Heart right ventricle (tissue), 16 donors: ENCODE measurements at regions not wholly inside any gene's neighbourhood (a gene's known extent, or its start where the extent isn't known, plus 50 kb on each side); places are given as distances from the start of the nearest gene placed in this dataset.

Source experiments
- ATAC-seq, 8 donors: fragments of 200-7000 bp; cut with Tn5 transposase; one replicate each; pipeline ENCODE4 v1.9.1; 2020; ENCODE audit warnings: mild to moderate bottlenecking in 8 of 8, moderate library complexity in 8 of 8, moderate number of reproducible peaks in 1 of 8
- DNase-seq, 2 donors: peaks; one replicate each; pipeline ENCODE4 v3.0.0-alpha.2; 2020
- H3K27ac ChIP-seq, 10 donors: fragments of 200-600 bp; sonication (generic) in 2 of 10; one replicate each; pipeline versions ENCODE4 v1.5.0 to v1.8.0; 2020 to 2022; ENCODE audit warnings: mild to moderate bottlenecking in 3 of 10
- H3K27me3 ChIP-seq, 7 donors: fragments of 200-600 bp; one replicate each; pipeline ENCODE4 v1.8.0; 2021 to 2022; ENCODE audit warnings: mild to moderate bottlenecking in 2 of 7
- H3K36me3 ChIP-seq, 9 donors: fragments of 200-600 bp; sonication (generic) in 1 of 9; one replicate each; pipeline versions ENCODE4 v1.5.0 to v1.8.0; 2020 to 2022; ENCODE audit warnings: mild to moderate bottlenecking in 2 of 9
- H3K4me1 ChIP-seq, 9 donors: fragments of 200-600 bp; sonication (generic) in 1 of 9; one replicate each; pipeline versions ENCODE4 v1.5.0 to v1.8.0; 2020 to 2022; ENCODE audit warnings: mild to moderate bottlenecking in 4 of 9
- H3K4me3 ChIP-seq, 10 donors: fragments of 200-600 bp; sonication (generic) in 2 of 10; one replicate each; pipeline versions ENCODE4 v1.5.0 to v1.8.0; 2020 to 2022; ENCODE audit warnings: mild to moderate bottlenecking in 7 of 10, moderate library complexity in 2 of 10
- H3K9me3 ChIP-seq, 11 donors: fragments of 200-600 bp in 10 of 11; sonication (generic) in 2 of 11; one replicate each; pipeline versions ENCODE4 v1.5.0 to v1.8.0; 2013 to 2022; ENCODE audit warnings: mild to moderate bottlenecking in 2 of 11, control low read depth in 1 of 11, moderate library complexity in 1 of 11
- WGBS, 2 donors: extraction: QIAGEN DNeasy Blood & Tissue Kit; methylation state at CpG; one replicate each; pipeline ENCODE4 v1.1.7; 2013; ENCODE audit warnings: inconsistent platforms in 1 of 2; 5-methylcytosine and 5-hydroxymethylcytosine counted together
- intact Hi-C, 10 donors: fragments of 100-400 bp; cut with DNase I; formaldehyde crosslinking; loops; one replicate each; pipeline versions ENCODE4 v1.11.1 to v1.14.2; 2022
- TF ChIP-seq, protein P1 (sequence below), 9 donors: fragments of 200-600 bp; sonication (generic) in 2 of 9; IDR thresholded peaks; one replicate each; pipeline versions ENCODE4 v1.5.0 to v1.8.0; 2021 to 2022; ENCODE audit warnings: antibody characterized with exemption in 9 of 9, mild to moderate bottlenecking in 5 of 9, moderate library complexity in 1 of 9
- donor health status: Arrhythmogenic right ventricular cardiomyopathy.
- donor health status: ischemic (EF 13 %, LVEDD 7.1; RV severe dilation, severe dysfunction).
- donor health status: healthy with polysubstance abuse.
- donor health status: DM: no; HTN: yes; CAD: no.
- donor health status: DM: no; HTN: no; CAD: no.
- donor health status: ischemic (EF 25% LVEDD 6.9; RV normal size, moderate dysfunction).
- donor health status: ischemic (EF 25% LVEDD 5.7; RV mildly dilated, moderate dysfunction).
- donor health status: healthy.
- donor health status: DM: yes; HTN: yes; CAD: no.
- donor health status: Ischemic cardiomyopathy.
- donor health status: ischemic (EF 35%, LVEDD 5.7; RV mildly dilated, moderate dysfunction).
- donor health status: nonischemic (EF 11% LVEDD 7.7; RV severe dilation, severe dysfunction).
- donor health status: DM: yes; HTN: yes; CAD: no.
- donor health status: PGD.
- donor health status: ischemic (EF 29% LVEDD 5.4; RV normal size, mild dysfunction).
- donor health status: nonischemic (EF 23%, LVEDD 6.1; RV moderate dilation, normal function).

DNA sequence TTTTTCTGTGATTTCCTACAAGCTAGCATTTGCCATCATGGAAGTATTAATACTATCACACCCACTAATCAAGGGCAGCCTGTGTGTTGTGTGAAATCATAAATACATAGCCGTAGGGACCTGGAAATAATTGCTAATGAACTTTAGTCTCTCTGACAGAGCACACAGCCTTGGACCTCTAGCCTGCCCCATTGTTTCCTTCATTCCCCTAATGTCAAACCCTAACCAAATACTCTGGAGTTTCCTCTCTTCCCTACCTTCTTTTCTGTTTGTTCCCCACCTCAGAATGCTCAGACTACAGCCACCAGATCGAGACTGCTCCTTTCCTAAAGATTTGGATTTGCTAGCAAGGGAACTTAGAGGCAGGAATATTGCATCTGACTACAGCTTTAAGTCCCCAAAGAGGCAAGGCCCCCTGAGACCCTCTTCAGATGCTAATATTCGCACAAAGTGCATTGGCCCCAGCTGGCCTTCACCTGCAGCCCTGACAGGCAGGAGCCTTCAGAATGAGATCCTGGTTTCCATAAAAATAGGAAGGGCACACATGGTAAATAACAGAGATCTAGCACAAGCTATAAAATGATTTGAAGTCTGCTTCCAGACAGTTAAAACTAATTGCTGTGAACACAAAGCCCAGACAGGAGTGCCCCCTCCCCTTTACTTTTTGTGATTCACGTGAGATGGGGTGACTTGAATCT is 279.2 kb upstream of the DCC start:
- DNase-seq (no peak), ATAC-seq (no peak)
- TF ChIP-seq, protein P1, sequence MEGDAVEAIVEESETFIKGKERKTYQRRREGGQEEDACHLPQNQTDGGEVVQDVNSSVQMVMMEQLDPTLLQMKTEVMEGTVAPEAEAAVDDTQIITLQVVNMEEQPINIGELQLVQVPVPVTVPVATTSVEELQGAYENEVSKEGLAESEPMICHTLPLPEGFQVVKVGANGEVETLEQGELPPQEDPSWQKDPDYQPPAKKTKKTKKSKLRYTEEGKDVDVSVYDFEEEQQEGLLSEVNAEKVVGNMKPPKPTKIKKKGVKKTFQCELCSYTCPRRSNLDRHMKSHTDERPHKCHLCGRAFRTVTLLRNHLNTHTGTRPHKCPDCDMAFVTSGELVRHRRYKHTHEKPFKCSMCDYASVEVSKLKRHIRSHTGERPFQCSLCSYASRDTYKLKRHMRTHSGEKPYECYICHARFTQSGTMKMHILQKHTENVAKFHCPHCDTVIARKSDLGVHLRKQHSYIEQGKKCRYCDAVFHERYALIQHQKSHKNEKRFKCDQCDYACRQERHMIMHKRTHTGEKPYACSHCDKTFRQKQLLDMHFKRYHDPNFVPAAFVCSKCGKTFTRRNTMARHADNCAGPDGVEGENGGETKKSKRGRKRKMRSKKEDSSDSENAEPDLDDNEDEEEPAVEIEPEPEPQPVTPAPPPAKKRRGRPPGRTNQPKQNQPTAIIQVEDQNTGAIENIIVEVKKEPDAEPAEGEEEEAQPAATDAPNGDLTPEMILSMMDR (IDR thresholded peaks at IDR 0.05) = no peak
- no peaks in the 10 kb centered on the region for H3K36me3 ChIP-seq
- no peaks in the 10 kb centered on the region for H3K27me3 ChIP-seq
- no peak overlapping the region for H3K4me3 ChIP-seq
- intact Hi-C loops = no loop called here
- WGBS, 2 donors = 28 to 31% methylated on average over 4 of the region's 4 CpGs
- peaks cover 0 to 32% (median 10%) of the 10 kb centered on the region in 11 donors for H3K9me3 ChIP-seq
- H3K4me1 ChIP-seq = no peaks in the 10 kb centered on the region
- no peak overlapping the region for H3K27ac ChIP-seq

DNA sequence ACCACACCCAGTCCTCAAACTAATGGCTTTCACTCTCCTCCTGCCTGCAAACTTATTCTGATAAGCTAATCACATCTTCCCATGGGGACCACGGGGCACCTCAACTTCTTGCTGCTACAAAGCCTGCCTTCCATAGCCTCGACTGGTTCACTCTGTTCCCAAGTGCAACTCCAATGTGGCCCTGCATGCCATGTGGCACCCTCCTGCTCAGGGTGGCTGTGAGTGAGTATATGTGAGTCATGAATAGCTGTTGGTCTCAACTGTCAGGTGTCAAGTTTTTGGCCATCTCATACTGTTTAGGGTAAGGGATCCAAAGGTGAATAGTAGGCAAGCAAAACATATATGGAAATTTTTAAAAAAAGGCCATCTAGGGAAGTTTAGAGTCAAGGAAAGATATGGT is 276.1 kb upstream of the DCC start:
- H3K27me3 ChIP-seq = no peaks in the 10 kb centered on the region
- H3K27ac ChIP-seq = no peak overlapping the region
- H3K36me3 ChIP-seq = no peaks in the 10 kb centered on the region
- TF ChIP-seq, protein P1 (IDR thresholded peaks at IDR 0.05) = no peak
- no peak overlapping the region for H3K4me3 ChIP-seq
- WGBS, 2 donors = 45 to 57% methylated on average over 2 of the region's 2 CpGs
- ATAC-seq = no peak
- peaks cover 0 to 47% (median 23%) of the 10 kb centered on the region in 11 donors for H3K9me3 ChIP-seq
- intact Hi-C loops = no loop called here
- H3K4me1 ChIP-seq = no peaks in the 10 kb centered on the region
- no peak for DNase-seq

- TF ChIP-seq, protein P1 (IDR thresholded peaks at IDR 0.05) = no peak
- DNase-seq (no peak), ATAC-seq (no peak)
- H3K4me3 ChIP-seq = no peak overlapping the region
- intact Hi-C loops = no loop called here
- no peaks in the 10 kb centered on the region for H3K27me3 ChIP-seq
- H3K27ac ChIP-seq = no peak overlapping the region
- WGBS, 2 donors = 18 to 27% methylated on average over 2 of the region's 2 CpGs
- no peaks in the 10 kb centered on the region for H3K4me1 ChIP-seq
- no peaks in the 10 kb centered on the region for H3K36me3 ChIP-seq
- peaks cover 0 to 40% (median 27%) of the 10 kb centered on the region in 11 donors for H3K9me3 ChIP-seq
Measured at GRCh38 chr18:52069201-52069600, 270.8 kb upstream of the DCC start.

DNA sequence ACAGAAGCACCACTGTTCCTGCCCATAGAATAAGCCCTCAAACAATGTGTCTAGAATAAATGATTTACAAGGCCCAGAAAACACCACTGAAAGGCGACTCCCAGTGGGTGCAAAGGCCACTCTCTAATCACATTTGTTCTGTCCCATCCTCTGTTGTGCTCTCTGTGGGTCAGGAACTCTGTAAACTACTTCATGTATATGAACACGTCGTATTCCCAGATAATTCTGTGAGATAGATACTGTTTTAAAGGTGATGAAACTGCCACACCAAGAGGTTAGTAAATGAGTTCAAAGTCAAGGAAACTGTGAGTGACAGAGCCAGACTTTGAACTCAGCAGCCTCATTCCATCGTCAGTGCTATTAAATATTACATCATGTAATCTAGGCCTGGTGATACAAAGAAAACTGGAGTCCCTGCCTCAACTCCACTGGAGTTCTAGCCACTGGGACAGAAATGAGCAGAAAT is 269.7 kb upstream of the DCC start:
- Histone ChIP-seq H3K9me3 (peaks cover 0 to 31% (median 21%) of the 10 kb centered on the region in 11 donors), H3K27me3 (no peaks in the 10 kb centered on the region), H3K4me1 (no peaks in the 10 kb centered on the region), H3K27ac (no peak overlapping the region), H3K36me3 (no peaks in the 10 kb centered on the region), H3K4me3 (no peak overlapping the region)
- ATAC-seq (no peak), DNase-seq (no peak)
- WGBS, 2 donors = 64% methylated on average over 4 of the region's 4 CpGs
- intact Hi-C loops = no loop called here
- TF ChIP-seq, protein P1 (IDR thresholded peaks at IDR 0.05) = no peak
